ENCODE measurements at regions not wholly inside any gene's neighbourhood (a gene's known extent, or its start where the extent isn't known, plus 50 kb on each side); places are given as distances from the start of the nearest gene placed in this dataset.

DNA sequence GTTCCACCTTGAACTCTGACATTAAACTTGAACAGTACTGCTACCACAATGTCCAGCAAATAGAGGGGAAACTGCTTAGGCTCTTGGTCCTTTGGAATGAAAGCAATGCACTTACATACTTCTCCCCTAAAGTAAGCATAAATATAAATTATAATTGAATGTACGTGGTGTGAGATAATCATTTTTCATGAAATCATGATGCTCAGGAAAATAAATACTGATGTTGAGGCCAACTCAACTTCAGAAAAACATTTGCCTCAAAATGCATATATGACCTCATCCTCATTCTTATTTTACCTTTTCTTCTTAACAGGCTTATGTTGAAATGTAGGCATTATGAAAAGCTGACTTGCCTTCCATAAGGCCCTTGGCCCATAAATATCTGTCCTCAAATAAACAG, 166.3 kb downstream of the KDR start:
- TF ChIP-seq, protein P1, sequence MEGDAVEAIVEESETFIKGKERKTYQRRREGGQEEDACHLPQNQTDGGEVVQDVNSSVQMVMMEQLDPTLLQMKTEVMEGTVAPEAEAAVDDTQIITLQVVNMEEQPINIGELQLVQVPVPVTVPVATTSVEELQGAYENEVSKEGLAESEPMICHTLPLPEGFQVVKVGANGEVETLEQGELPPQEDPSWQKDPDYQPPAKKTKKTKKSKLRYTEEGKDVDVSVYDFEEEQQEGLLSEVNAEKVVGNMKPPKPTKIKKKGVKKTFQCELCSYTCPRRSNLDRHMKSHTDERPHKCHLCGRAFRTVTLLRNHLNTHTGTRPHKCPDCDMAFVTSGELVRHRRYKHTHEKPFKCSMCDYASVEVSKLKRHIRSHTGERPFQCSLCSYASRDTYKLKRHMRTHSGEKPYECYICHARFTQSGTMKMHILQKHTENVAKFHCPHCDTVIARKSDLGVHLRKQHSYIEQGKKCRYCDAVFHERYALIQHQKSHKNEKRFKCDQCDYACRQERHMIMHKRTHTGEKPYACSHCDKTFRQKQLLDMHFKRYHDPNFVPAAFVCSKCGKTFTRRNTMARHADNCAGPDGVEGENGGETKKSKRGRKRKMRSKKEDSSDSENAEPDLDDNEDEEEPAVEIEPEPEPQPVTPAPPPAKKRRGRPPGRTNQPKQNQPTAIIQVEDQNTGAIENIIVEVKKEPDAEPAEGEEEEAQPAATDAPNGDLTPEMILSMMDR (tag by site-specific recombination; IDR thresholded peaks at IDR 0.05), result no peak
- TF ChIP-seq ZNF626 (tag by site-specific recombination; IDR thresholded peaks at IDR 0.05) (no peak), YY1 (tag by site-specific recombination; IDR thresholded peaks at IDR 0.05) (no peak), ZNF530 (tag by site-specific recombination; IDR thresholded peaks at IDR 0.05; ENCODE audit: low read depth) (no peak)

Data from HEK293 (cell line).